ENCODE measurements at regions not wholly inside any gene's neighbourhood (a gene's known extent, or its start where the extent isn't known, plus 50 kb on each side); places are given as distances from the start of the nearest gene placed in this dataset.

- Mint-ChIP-seq H3K36me3 (ENCODE audit: unreplicated experiment) (no peaks in the 10 kb centered on the region), H3K27me3 (ENCODE audit: unreplicated experiment) (peaks cover 7% of the 10 kb centered on the region), H3K4me3 (ENCODE audit: unreplicated experiment) (no peak overlapping the region)
Observed at GRCh38 chr16:48901712-48902374, 291.9 kb upstream of the N4BP1 start.

DNA sequence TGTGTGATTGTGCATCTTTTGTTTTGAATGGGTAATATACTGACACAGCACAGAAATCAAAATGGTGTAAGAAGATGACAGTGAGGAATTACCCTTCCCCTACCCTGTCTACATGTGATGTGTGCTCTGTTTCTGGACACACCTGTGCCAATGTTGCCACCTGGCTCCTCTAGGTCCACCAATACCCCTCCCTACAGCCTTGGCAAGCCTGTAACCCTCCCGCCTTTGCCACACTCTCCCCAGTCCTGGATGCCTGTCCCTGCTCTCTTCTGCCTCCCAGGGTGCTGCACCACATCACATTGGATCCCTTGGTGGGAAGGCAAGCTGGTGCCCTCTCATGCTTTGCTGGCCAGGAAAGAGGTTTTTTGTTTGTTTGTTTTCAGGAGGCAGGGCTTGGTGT lies 289.5 kb upstream of the N4BP1 start:
- Mint-ChIP-seq H3K27me3 (ENCODE audit: unreplicated experiment) (peaks cover 10% of the 10 kb centered on the region), H3K4me1 (ENCODE audit: low read depth, unreplicated experiment) (peaks cover 15% of the 10 kb centered on the region)
- no peak for TF ChIP-seq CTCF (IDR thresholded peaks at IDR 0.05; ENCODE audit: partially characterized antibody, unreplicated experiment)

More at GRCh38 chr16:48901712-48902374, 291.9 kb upstream of the N4BP1 start:
- peak; percentile 33 for DNase-seq
- no peaks in the 10 kb centered on the region for H3K9me3 Mint-ChIP-seq (ENCODE audit: unreplicated experiment)
- TF ChIP-seq CTCF (IDR thresholded peaks at IDR 0.05; ENCODE audit: partially characterized antibody, unreplicated experiment): peak; percentile 30
- H3K4me1 Mint-ChIP-seq (ENCODE audit: low read depth, unreplicated experiment): peaks cover 15% of the 10 kb centered on the region
- no peak overlapping the region for H3K27ac Mint-ChIP-seq (ENCODE audit: unreplicated experiment)

GRCh38 chr16:48897698-48898205 lies 287.8 kb upstream of the N4BP1 start:
- peaks cover 5% of the 10 kb centered on the region for H3K27me3 Mint-ChIP-seq (ENCODE audit: unreplicated experiment)
- H3K9me3 Mint-ChIP-seq (ENCODE audit: unreplicated experiment): peaks cover 4% of the 10 kb centered on the region
- no peaks in the 10 kb centered on the region for H3K36me3 Mint-ChIP-seq (ENCODE audit: unreplicated experiment)
- no peak overlapping the region for H3K4me3 Mint-ChIP-seq (ENCODE audit: unreplicated experiment)
- H3K4me1 Mint-ChIP-seq (ENCODE audit: low read depth, unreplicated experiment): peaks cover 10% of the 10 kb centered on the region
- no peak for DNase-seq
- no peak overlapping the region for H3K27ac Mint-ChIP-seq (ENCODE audit: unreplicated experiment)
- no peak for TF ChIP-seq CTCF (IDR thresholded peaks at IDR 0.05; ENCODE audit: partially characterized antibody, unreplicated experiment)

More for the DNA sequence above, 289.5 kb upstream of the N4BP1 start:
- H3K9me3 Mint-ChIP-seq (ENCODE audit: unreplicated experiment): no peaks in the 10 kb centered on the region
- H3K4me3 Mint-ChIP-seq (ENCODE audit: unreplicated experiment): no peak overlapping the region
- no peaks in the 10 kb centered on the region for H3K36me3 Mint-ChIP-seq (ENCODE audit: unreplicated experiment)
- no peak overlapping the region for H3K27ac Mint-ChIP-seq (ENCODE audit: unreplicated experiment)
- no peak for DNase-seq

- TF ChIP-seq CTCF (IDR thresholded peaks at IDR 0.05; ENCODE audit: partially characterized antibody, unreplicated experiment): no peak
- Mint-ChIP-seq H3K9me3 (ENCODE audit: unreplicated experiment) (peaks cover 4% of the 10 kb centered on the region), H3K27me3 (ENCODE audit: unreplicated experiment) (peaks cover 2% of the 10 kb centered on the region), H3K27ac (ENCODE audit: unreplicated experiment) (no peak overlapping the region), H3K36me3 (ENCODE audit: unreplicated experiment) (no peaks in the 10 kb centered on the region), H3K4me1 (ENCODE audit: low read depth, unreplicated experiment) (peaks cover 3% of the 10 kb centered on the region), H3K4me3 (ENCODE audit: unreplicated experiment) (no peak overlapping the region)
- DNase-seq: no peak
Observed at GRCh38 chr16:48895142-48895541, 285.2 kb upstream of the N4BP1 start.

- TF ChIP-seq CTCF (IDR thresholded peaks at IDR 0.05; ENCODE audit: partially characterized antibody, unreplicated experiment): no peak
- H3K4me1 Mint-ChIP-seq (ENCODE audit: low read depth, unreplicated experiment): peaks cover 3% of the 10 kb centered on the region
- H3K36me3 Mint-ChIP-seq (ENCODE audit: unreplicated experiment): no peaks in the 10 kb centered on the region
- DNase-seq: no peak
- peaks cover 5% of the 10 kb centered on the region for H3K27me3 Mint-ChIP-seq (ENCODE audit: unreplicated experiment)
- no peak overlapping the region for H3K27ac Mint-ChIP-seq (ENCODE audit: unreplicated experiment)
- H3K4me3 Mint-ChIP-seq (ENCODE audit: unreplicated experiment): no peak overlapping the region
- H3K9me3 Mint-ChIP-seq (ENCODE audit: unreplicated experiment): peaks cover 4% of the 10 kb centered on the region
Observed at GRCh38 chr16:48892893-48893292, 282.9 kb upstream of the N4BP1 start.

Data from glutamatergic neuron (in vitro differentiated cells).